Mucosa of descending colon (tissue), 3 donors: ENCODE measurements at regions not wholly inside any gene's neighbourhood (a gene's known extent, or its start where the extent isn't known, plus 50 kb on each side); places are given as distances from the start of the nearest gene placed in this dataset.

ENCODE experiments used
- ATAC-seq: fragments of 200-7000 bp; cut with Tn5 transposase; one replicate; pipeline ENCODE4 v1.9.1; 2020; ENCODE audit warnings: mild to moderate bottlenecking, moderate library complexity
- DNase-seq, 3 donors: peaks; one replicate each; pipeline ENCODE4 v3.0.0-alpha.2; 2020
- H3K36me3 ChIP-seq: fragments of 200-600 bp; one replicate; pipeline ENCODE4 v1.8.0; 2021; ENCODE audit warnings: low read depth, mild to moderate bottlenecking
- H3K4me1 ChIP-seq: fragments of 200-600 bp; one replicate; pipeline ENCODE4 v1.8.0; 2021; ENCODE audit warnings: low read depth, mild to moderate bottlenecking
- H3K4me3 ChIP-seq: fragments of 200-600 bp; one replicate; pipeline ENCODE4 v1.8.0; 2021; ENCODE audit warnings: mild to moderate bottlenecking
- H3K9me3 ChIP-seq: fragments of 200-600 bp; one replicate; pipeline ENCODE4 v1.8.0; 2021; ENCODE audit warnings: mild to moderate bottlenecking
- intact Hi-C, 2 donors: fragments of 100-400 bp; cut with DNase I in 1 of 2; cut with micrococcal nuclease in 1 of 2; formaldehyde crosslinking; loops; one replicate each; pipeline versions ENCODE4 v1.11.0 to v1.11.1; 2022; cut with DNase I, micrococcal nuclease
- TF ChIP-seq, protein P1 (sequence below): fragments of 200-600 bp; IDR thresholded peaks from one replicate; pipeline ENCODE4 v1.8.0; 2022; ENCODE audit warnings: antibody characterized with exemption, mild to moderate bottlenecking
- donor health status: DM: no; HTN: no; CAD: no; lungs with moderate emphysema.
- donor health status: DM: no; HTN: no; CAD: no.
- donor health status: DM: no; HTN: yes; CAD: no.

DNA sequence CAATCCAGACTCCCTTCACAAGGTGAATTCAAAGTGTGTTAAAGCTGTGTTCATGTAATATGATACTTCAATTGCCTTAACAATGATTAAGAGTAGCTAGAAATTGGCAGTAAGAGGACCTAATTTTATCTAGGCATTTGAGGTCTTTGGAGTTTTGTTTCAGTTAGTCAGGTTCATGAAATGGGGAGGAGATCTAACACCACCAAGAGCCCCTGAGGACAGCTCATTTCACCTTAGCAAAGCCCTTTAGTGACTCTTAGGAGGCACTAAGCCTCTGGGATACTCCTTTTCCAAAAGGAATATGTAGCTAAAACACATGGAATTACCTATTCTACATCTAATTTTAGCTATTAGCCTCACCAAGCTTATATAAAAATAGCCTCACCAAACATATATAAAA, 716.5 kb upstream of the RAB6C start:
- TF ChIP-seq, protein P1, sequence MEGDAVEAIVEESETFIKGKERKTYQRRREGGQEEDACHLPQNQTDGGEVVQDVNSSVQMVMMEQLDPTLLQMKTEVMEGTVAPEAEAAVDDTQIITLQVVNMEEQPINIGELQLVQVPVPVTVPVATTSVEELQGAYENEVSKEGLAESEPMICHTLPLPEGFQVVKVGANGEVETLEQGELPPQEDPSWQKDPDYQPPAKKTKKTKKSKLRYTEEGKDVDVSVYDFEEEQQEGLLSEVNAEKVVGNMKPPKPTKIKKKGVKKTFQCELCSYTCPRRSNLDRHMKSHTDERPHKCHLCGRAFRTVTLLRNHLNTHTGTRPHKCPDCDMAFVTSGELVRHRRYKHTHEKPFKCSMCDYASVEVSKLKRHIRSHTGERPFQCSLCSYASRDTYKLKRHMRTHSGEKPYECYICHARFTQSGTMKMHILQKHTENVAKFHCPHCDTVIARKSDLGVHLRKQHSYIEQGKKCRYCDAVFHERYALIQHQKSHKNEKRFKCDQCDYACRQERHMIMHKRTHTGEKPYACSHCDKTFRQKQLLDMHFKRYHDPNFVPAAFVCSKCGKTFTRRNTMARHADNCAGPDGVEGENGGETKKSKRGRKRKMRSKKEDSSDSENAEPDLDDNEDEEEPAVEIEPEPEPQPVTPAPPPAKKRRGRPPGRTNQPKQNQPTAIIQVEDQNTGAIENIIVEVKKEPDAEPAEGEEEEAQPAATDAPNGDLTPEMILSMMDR: no peak
- Histone ChIP-seq H3K9me3 (peaks cover 18% of the 10 kb centered on the region), H3K4me3 (no peak overlapping the region), H3K4me1 (no peaks in the 10 kb centered on the region), H3K36me3 (no peaks in the 10 kb centered on the region)
- intact Hi-C loops: no loop called here
- ATAC-seq (no peak), DNase-seq (no peak)

DNA sequence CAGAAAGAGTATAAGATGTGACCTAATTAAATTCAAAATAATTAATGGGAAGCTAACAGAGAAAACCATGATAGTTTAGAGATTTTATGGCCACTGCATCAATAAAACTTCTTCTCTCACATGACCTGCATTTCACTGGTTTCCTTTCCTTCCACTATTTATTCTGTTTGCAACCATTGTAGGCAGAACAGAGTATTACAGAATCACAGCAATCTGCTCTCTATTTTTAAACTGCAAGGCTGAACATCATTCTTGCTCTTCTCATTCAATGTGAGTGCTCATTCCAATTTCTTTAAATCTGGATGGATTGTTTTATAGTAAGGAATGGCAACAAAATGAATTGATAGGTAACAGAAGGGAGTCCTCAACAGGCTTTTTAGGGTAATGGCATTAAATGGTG, 715.5 kb upstream of the RAB6C start:
- TF ChIP-seq, protein P1: no peak
- Histone ChIP-seq H3K4me3 (no peak overlapping the region), H3K9me3 (peaks cover 14% of the 10 kb centered on the region), H3K4me1 (no peaks in the 10 kb centered on the region), H3K36me3 (no peaks in the 10 kb centered on the region)
- DNase-seq (no peak), ATAC-seq (no peak)
- intact Hi-C loops: no loop called here

DNA sequence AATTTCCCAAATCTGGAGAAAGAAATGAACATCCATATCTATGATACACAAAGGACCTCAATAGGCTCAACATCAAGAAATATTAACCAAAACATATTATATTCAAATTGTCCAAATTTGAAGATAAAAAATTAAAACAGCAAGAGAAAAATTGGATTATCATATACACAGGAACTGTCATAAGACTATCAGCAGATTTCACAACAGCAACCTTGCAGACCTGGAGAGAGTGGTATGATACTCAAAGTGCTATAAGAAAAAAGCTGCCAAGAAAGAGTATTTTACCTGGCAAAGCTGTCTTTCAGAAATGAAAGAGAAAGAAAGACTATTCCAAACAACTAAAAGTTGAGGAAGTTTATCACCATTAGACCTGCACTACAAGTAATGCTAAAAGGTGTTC, 711.9 kb upstream of the RAB6C start:
- intact Hi-C loops: no loop called here
- TF ChIP-seq, protein P1: no peak
- no peaks in the 10 kb centered on the region for H3K36me3 ChIP-seq
- peaks cover 7% of the 10 kb centered on the region for H3K9me3 ChIP-seq
- H3K4me3 ChIP-seq: no peak overlapping the region
- no peaks in the 10 kb centered on the region for H3K4me1 ChIP-seq
- DNase-seq: no peak
- ATAC-seq: no peak

DNA sequence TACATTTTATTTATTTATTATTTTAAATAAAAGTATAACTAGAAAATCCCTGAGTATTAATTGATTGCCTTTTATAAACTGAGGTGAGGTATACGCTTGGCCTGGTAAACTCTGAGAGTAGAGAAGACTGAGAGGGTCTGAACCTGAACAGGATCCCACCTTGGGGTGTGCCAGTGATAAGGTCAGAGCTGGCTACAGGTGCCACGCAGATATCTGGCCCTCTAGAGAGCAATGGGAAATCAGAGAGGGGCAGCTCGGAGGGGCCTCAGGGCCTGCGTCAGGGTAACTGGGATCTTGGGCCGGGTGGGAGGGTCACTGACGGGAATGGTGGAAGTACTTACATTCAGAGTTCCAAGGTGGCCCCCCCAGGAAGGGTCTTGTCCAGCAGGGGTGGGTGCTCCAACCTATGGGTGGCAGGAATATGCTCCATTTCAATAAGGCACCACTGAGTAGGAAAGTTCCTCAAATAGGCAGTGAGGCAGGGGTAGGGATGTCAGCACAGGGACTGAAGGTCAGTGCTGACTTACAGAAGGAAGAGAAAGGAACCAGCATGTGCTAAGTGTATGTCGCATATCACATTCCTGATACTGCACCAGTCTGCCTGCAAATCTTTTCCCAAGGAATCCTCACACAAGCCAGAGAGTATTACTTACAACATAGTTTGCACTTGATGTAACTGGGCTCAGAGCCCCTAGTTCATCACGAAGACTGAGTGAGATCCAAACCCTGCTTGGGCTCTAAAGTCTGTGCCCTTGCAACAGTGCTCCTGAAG, 706.0 kb upstream of the RAB6C start:
- Histone ChIP-seq H3K4me3 (no peak overlapping the region), H3K4me1 (no peaks in the 10 kb centered on the region), H3K9me3 (no peaks in the 10 kb centered on the region), H3K36me3 (no peaks in the 10 kb centered on the region)
- intact Hi-C loops: no loop called here
- ATAC-seq (no peak), DNase-seq (no peak)
- TF ChIP-seq, protein P1: no peak

DNA sequence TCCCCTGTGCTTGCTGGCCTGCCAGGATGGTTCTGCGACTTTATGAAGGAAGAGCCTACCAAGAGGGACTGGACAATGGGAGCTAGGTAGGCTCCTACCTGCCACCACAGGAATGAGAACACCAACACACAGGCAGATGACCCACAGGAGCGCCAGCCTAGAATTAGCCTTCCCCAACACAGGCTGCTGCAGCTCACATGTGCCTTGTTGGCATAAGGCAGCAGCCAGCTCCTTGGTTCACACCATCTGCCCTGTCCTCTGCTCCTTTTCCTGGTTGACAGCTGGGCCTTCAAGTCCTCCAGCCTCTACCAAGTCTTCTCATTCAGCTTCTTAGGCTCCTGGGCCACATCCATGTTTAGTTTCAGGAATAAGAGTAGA, 705.4 kb upstream of the RAB6C start:
- ATAC-seq (no peak), DNase-seq (no peak)
- Histone ChIP-seq H3K36me3 (no peaks in the 10 kb centered on the region), H3K4me3 (no peak overlapping the region), H3K9me3 (no peaks in the 10 kb centered on the region), H3K4me1 (no peaks in the 10 kb centered on the region)
- intact Hi-C loops: no loop called here
- TF ChIP-seq, protein P1: no peak

DNA sequence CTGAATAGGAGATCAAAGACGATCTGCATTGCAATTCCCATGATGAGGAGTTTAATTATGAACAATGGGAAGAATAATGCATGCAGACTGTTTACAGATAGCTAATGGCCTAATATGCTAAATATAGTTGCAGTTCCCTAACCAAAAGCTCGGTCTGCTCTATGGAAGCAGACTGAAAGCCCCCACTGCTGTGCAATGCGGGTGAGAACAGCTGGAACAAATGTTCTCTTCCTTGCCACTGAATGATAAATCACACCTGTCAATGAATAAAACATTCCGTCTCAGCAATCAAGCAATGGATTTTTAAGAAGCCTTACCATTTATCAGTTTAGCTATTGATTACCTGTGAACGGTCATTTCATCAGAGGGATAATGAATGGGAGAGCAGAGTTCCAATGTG, 704.5 kb upstream of the RAB6C start:
- no peaks in the 10 kb centered on the region for H3K9me3 ChIP-seq
- TF ChIP-seq, protein P1: no peak
- H3K4me1 ChIP-seq: no peaks in the 10 kb centered on the region
- no peaks in the 10 kb centered on the region for H3K36me3 ChIP-seq
- intact Hi-C loops: no loop called here
- DNase-seq (no peak), ATAC-seq (no peak)
- no peak overlapping the region for H3K4me3 ChIP-seq
